NOMO-1 treated with dmso at 0.1 percent for 144 hours (cell line): ENCODE measurements at regions not wholly inside any gene's neighbourhood (a gene's known extent, or its start where the extent isn't known, plus 50 kb on each side); places are given as distances from the start of the nearest gene placed in this dataset.

ENCODE experiments used
- DNase-seq: peaks from one replicate; lab custom pipeline; 2025; ENCODE audit not compliant: unreplicated experiment; lab: John Stamatoyannopoulos, UW

GRCh38 chr7:119374436-119374835 lies 898.5 kb upstream of the KCND2 start:
- no peak for DNase-seq

DNA sequence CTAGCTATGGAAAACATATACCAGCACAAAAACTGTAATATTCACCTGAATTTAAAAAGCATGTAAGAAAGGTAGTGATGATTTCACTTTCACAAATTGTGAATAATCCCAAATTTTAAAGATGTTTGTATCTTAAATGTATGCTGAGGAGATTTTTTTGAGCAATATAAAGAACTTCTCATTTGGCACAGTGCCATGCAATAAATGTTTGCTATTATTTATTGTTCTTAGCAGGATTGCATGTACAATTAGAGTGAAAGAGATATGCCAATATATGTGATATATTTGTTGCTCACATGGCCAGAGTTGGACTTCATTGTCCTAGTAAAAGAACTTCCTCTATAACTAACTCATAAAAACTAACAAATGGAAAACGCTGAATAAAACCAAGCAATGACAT lies 895.1 kb upstream of the KCND2 start:
- DNase-seq: no peak

GRCh38 chr7:119382726-119383125 lies 890.2 kb upstream of the KCND2 start:
- no peak for DNase-seq

GRCh38 chr7:119395024-119395423 lies 878.0 kb upstream of the KCND2 start:
- no peak for DNase-seq

- no peak for DNase-seq
These were observed 875.8 kb upstream of the KCND2 start for GRCh38 chr7:119397156-119397555.

DNA sequence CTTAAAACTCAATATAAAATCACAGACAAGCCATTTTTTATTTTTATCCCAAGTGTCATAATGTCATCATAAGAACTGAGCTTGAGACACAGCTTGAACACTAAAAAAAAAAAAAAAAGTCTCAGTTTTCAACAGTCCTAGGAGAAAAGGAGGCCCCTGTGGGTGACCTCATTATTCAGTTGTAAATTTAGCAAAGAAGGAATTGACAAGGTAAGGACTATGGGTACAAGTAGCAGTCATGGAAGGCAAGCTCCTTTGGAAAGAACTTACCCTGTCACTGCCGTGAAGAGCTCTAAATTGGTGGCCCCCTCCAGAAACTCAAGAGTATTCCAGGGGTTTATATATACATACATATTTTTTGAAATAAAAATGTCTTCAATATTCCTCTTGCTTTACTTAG lies 864.4 kb upstream of the KCND2 start:
- no peak for DNase-seq

GRCh38 chr7:119413314-119413805 lies 859.6 kb upstream of the KCND2 start:
- no peak for DNase-seq

GRCh38 chr7:119415682-119416081 lies 857.3 kb upstream of the KCND2 start:
- no peak for DNase-seq

GRCh38 chr7:119421657-119422056 lies 851.3 kb upstream of the KCND2 start:
- no peak for DNase-seq

GRCh38 chr7:119436882-119437281 lies 836.1 kb upstream of the KCND2 start:
- DNase-seq: no peak

DNA sequence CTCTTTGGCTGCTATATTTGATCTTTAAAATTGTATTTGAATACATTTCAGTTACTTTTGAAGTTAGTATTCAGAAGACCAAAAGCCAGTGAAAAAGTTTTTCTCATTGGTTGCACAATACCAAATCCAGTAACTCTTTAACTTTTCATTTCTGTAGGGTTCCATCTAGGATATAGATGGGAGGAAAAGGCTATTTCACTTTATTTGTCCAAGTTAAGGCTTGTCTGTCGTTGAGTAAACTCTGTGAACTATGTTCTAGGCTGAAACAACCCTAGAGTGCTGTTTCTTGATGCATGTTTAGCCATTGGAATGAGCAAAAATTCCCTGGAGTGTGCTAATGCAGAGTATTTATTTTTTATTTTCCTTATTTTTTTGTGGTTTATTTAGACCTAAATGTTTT lies 834.7 kb upstream of the KCND2 start:
- no peak for DNase-seq

DNA sequence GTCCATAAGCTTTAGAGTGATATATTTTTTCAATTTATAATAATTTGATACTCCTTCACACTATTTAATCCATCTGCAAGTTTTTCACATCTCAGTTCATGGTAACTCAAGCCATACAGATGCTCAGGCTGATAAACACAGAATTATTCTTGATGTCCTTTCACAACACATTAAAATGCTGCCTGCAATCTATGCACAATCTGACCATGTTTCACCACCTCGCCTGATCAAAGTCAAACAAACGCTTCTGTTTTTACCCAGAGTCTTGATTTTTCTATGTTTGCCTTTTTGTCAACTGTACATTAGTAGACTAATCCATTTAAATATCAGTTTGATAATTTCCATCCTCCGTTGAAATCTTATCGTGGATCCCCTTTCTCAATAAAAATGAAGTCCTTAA lies 833.8 kb upstream of the KCND2 start:
- no peak for DNase-seq

DNA sequence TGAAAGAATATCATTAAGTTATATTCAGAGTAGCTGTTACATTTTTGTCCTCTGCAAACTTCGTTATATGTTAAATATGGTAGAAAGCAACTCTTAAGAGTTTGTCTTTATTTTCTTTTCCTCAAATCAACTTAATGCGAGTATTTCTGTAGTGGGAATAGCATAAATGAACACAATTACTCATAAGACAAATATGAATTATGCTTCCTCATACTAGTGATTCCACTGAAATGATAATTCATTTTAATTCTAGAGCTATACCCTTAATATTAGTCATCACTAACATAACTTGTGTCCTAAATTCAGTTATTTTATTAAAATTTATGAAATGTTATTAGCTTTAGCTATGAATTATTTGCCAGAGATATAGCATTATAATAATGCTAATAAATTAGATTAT lies 820.6 kb upstream of the KCND2 start:
- no peak for DNase-seq

DNA sequence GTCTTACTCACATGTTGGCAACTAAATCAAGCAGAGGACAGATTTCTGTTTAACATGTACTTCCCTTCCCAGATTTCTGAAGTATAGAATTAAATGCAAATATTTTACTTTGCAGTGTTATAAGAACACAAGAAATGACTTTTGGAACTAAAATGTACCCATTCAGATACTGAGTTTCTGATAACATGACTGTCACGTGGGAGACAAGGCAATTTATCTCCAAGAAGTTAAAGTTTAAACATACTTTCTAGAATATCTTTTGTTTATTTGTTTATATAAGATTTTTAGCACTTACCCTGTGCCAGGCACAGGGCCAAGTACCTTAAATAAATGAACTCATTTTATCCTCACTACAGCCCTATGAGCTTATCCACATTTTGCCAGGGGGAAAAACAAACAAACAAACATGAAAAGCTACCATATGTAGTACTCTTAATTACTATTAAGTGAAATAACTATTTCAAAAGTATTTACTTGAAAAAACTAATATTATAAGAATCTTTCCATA lies 807.1 kb upstream of the KCND2 start:
- DNase-seq: no peak

DNA sequence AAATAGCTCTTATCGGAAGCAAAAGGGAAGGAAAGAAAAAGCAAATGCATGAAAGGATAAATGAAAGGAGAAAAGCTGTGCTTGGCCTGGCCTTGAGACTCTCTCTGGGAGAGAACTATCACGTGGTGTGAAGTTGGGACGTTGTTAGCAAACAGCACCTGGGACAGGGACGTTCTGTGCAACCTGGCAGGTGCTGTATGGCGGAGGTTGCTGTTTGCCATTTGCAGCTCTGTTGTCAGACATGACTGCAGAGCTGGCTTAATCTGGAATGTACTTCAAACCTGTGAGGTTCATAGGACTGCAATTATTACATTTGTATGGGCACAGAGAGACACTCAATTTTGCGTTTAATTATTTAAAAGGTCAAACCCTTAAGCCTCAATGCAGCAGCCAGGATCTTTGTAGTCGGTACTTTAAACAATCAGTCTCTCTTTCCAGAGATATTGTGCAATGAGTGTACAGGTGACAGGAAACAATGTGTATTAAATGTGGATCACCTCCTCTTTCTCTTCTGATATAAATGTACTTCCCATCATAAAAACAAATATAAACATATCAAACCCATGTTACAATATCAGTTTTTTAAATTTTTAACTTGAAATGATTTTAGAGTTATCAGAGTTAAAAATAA lies 800.5 kb upstream of the KCND2 start:
- no peak for DNase-seq

GRCh38 chr7:119482209-119482608 lies 790.8 kb upstream of the KCND2 start:
- no peak for DNase-seq

DNA sequence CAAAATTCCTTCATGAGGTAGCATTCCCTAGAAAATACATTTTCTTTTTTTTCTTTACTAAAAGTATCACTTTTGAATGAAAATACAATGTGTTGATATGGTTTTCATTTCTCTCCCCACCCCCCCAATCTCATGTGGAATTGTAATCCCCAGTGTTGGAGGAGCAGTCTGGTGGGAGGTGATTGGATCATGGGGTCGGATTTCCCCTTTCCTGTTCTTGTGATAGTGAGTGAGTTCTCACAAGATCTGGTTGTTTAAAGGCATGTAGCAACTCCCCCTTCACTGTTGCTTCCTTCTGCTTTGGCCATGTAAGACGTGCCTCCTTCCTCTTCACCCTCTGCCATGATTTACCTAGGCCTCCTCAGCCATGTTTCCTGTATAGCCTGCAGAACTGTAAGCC lies 790.3 kb upstream of the KCND2 start:
- DNase-seq: no peak

DNA sequence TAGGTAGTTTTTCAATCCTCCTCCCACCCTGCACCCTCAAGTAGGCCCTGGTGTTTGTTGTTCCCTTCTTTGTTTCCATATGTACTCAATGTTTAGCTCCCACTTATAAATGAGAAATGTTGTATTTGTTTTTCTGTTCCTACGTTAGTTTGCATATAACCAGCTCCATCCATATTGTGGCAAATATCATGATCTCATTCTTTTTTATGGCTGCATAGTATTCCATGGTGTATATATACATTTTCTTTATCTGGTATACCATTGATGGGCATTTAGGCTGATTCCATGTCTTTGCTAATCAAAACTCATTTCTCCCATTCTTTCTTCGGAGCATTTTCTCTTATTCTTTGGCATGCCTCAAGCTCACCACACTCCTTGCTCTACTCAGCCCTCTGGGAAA lies 789.6 kb upstream of the KCND2 start:
- no peak for DNase-seq

DNA sequence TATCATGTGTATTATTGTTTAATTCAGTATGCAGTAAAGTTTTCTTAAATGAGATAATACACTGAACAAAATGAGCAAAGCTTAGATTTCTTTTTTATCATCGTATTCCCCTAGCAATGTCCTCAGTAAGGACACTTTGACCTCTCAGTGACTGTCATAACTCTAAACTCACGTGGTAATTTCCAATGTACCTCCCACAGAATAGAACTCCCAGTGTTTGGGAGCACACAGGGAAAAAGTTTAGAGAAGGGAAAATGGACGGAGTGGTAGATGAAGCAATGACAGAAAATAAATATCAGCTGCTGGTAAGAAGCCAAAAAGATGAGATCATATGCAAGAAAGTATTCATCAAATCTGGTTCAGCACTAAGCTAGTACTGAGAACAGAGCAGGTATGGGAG lies 758.6 kb upstream of the KCND2 start:
- DNase-seq: no peak

DNA sequence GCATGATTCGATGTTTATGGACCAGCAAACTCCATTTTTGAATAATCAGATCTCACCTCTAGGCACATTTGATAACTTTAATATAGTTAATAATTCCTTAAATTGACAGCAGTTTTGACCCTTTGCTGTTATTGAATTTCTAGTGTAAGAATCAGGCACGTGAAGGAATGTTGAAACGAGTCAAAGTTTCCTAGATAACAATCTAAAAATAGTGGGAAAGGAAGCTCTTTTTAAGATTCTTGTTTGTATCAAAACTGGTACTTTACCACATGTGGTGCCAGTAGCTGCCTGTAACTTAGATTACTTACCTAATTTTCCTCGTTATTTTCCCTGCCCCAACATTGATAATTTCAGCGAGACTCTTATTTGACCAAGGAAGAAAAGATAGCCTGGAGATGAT lies 757.8 kb upstream of the KCND2 start:
- no peak for DNase-seq

DNA sequence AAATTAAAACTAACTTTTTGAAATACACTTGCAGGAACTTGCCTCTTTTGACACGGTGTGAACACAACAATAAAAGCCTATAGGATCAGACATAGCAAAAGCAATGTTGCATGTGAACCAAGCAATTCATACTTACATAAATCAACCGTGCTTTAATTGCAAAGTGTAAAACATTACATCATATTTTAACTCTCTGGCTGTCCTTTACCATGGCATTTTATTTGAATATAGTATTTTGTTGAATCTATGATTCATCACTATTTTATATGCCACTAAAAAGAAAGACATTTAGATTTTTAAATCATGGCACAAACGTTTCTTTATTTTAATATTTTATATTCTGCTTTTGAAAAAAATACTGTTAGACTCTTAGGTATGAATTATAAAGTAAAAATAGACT lies 757.0 kb upstream of the KCND2 start:
- DNase-seq: no peak

DNA sequence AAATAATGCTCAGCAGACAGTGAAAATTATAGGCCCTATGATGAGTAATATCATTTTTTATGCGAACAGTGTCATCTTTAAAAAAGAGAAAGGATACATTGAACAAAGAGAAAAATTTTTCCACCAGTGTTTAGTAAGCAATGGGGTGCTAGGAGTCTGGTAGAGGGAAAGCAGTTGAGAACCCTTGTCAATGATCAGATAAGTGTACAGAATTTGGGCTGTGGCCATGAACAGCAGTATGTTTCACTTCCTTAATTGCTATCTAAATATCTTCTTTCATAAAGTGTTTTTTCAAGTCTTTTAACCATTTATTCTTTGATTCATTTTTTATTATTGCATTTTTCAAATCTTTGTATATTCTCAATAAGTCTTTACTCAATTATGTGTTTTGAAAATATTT lies 750.7 kb upstream of the KCND2 start:
- no peak for DNase-seq

GRCh38 chr7:119522698-119523097 lies 750.3 kb upstream of the KCND2 start:
- no peak for DNase-seq
